ENCODE measurements at regions not wholly inside any gene's neighbourhood (a gene's known extent, or its start where the extent isn't known, plus 50 kb on each side); places are given as distances from the start of the nearest gene placed in this dataset.

DNA sequence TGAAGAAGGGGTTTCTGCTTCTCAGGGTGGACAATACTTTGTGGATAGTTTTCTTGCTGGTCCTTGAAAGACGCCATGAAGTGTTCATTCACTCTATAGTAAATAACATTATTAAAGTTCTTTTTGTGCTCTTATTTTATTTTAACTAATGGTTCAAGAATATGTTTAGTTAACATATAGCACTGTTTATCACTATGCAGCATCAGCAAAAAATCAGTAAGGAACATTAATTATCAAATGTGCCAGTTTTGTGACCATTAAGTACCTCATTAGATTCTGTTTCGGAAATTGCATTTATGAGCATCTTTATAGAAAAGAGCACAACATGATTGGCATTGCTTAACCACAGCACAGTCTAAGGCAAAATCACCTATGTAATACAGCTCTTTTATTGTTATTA, 385.6 kb downstream of the LMO4 start:
- no peak for ATAC-seq (ENCODE audit: poor library complexity)
- intact Hi-C loops (cut with DNase I, micrococcal nuclease) = no loop called here
- H3K9me3 ChIP-seq (ENCODE audit: control insufficient read depth in 1 of 2, insufficient read depth in 1 of 2, low read length in 2 of 2) = no peaks in the 10 kb centered on the region
- peaks cover 0 to under 1% of the 10 kb centered on the region in 2 experiments for H3K27me3 ChIP-seq (ENCODE audit: control insufficient read depth in 1 of 2, insufficient read depth in 2 of 2, low read length in 2 of 2)
- ChIA-PET CTCF (no interaction called here), POLR2A (no interaction called here)
- no peak overlapping the region for H3K27ac ChIP-seq (ENCODE audit: low read depth in 1 of 2, low read length in 2 of 2)
- H3K36me3 ChIP-seq (ENCODE audit: insufficient read depth, low read length) = no peaks in the 10 kb centered on the region
- no peaks in the 10 kb centered on the region for H3K9me3 Mint-ChIP-seq
- no peak overlapping the region for H3K27ac Mint-ChIP-seq
- no peak for DNase-seq
- no peak overlapping the region for H3K4me3 Mint-ChIP-seq
- no peak overlapping the region for H3K4me3 ChIP-seq (ENCODE audit: low read length)
- no peaks in the 10 kb centered on the region for H3K4me1 Mint-ChIP-seq (ENCODE audit: low read depth)
- no peaks in the 10 kb centered on the region for H3K4me1 ChIP-seq (ENCODE audit: insufficient read depth, low read length)
- TF ChIP-seq, protein P1, sequence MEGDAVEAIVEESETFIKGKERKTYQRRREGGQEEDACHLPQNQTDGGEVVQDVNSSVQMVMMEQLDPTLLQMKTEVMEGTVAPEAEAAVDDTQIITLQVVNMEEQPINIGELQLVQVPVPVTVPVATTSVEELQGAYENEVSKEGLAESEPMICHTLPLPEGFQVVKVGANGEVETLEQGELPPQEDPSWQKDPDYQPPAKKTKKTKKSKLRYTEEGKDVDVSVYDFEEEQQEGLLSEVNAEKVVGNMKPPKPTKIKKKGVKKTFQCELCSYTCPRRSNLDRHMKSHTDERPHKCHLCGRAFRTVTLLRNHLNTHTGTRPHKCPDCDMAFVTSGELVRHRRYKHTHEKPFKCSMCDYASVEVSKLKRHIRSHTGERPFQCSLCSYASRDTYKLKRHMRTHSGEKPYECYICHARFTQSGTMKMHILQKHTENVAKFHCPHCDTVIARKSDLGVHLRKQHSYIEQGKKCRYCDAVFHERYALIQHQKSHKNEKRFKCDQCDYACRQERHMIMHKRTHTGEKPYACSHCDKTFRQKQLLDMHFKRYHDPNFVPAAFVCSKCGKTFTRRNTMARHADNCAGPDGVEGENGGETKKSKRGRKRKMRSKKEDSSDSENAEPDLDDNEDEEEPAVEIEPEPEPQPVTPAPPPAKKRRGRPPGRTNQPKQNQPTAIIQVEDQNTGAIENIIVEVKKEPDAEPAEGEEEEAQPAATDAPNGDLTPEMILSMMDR (IDR thresholded peaks at IDR 0.05) = no peak
- H3K36me3 Mint-ChIP-seq (ENCODE audit: low read depth) = no peaks in the 10 kb centered on the region
- H3K27me3 Mint-ChIP-seq = no peaks in the 10 kb centered on the region

DNA sequence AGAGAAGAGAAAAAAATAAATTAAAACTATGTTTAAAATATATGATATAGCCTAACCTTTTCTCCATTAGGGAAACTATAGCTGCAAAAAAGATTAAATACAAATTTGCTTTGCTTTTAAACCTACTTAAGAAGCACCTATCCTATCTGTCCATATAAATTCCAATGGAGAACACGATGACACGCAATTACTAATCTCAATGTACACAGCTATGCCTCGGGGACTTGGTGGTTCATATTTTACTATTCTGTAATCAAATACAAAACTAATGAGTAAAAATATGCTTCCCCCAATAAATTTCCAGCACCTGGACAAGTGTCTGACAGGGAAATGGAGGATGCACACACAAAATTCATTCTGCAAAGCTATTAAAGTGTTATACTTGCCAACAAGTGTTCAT, 386.4 kb downstream of the LMO4 start:
- Mint-ChIP-seq H3K36me3 (ENCODE audit: low read depth) (no peaks in the 10 kb centered on the region), H3K4me1 (ENCODE audit: low read depth) (no peaks in the 10 kb centered on the region), H3K27me3 (no peaks in the 10 kb centered on the region), H3K4me3 (no peak overlapping the region), H3K9me3 (no peaks in the 10 kb centered on the region), H3K27ac (no peak overlapping the region)
- DNase-seq (no peak), ATAC-seq (ENCODE audit: poor library complexity) (no peak)
- no peaks in the 10 kb centered on the region for H3K36me3 ChIP-seq (ENCODE audit: insufficient read depth, low read length)
- H3K4me3 ChIP-seq (ENCODE audit: low read length) = no peak overlapping the region
- TF ChIP-seq, protein P1 (IDR thresholded peaks at IDR 0.05) = no peak
- CTCF ChIA-PET = no interaction called here
- intact Hi-C loops (cut with DNase I, micrococcal nuclease) = no loop called here
- H3K27me3 ChIP-seq (ENCODE audit: control insufficient read depth in 1 of 2, insufficient read depth in 2 of 2, low read length in 2 of 2) = peaks cover 0 to 2% of the 10 kb centered on the region in 2 experiments
- H3K4me1 ChIP-seq (ENCODE audit: insufficient read depth, low read length) = no peaks in the 10 kb centered on the region
- H3K9me3 ChIP-seq (ENCODE audit: control insufficient read depth in 1 of 2, insufficient read depth in 1 of 2, low read length in 2 of 2) = no peaks in the 10 kb centered on the region
- H3K27ac ChIP-seq (ENCODE audit: low read depth in 1 of 2, low read length in 2 of 2) = no peak overlapping the region
- POLR2A ChIA-PET = no interaction called here

DNA sequence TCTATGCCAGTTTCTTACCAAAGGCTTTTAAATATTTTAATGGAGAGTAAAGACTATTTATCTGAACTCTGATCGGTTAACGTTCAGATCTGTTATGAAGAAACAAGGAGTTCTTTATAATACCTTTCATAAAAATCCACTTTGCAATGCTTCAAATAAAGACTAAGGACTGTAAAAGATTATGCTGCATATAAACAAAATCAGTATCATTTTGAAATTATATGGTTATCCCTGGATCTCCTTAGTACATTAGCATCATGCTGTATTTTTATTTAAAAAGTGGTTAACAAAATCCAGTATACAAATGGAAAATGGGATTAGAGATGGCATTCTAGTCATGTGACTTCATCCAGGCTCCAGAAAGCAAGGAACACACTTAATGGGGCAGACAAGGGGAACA, 386.8 kb downstream of the LMO4 start:
- H3K27me3 ChIP-seq (ENCODE audit: control insufficient read depth in 1 of 2, insufficient read depth in 2 of 2, low read length in 2 of 2) = peaks cover 0 to 2% of the 10 kb centered on the region in 2 experiments
- intact Hi-C loops (cut with DNase I, micrococcal nuclease) = no loop called here
- H3K4me3 ChIP-seq (ENCODE audit: low read length) = no peak overlapping the region
- H3K27ac ChIP-seq (ENCODE audit: low read depth in 1 of 2, low read length in 2 of 2) = no peak overlapping the region
- Mint-ChIP-seq H3K4me3 (no peak overlapping the region), H3K9me3 (no peaks in the 10 kb centered on the region), H3K27ac (no peak overlapping the region), H3K27me3 (no peaks in the 10 kb centered on the region), H3K4me1 (ENCODE audit: low read depth) (no peaks in the 10 kb centered on the region), H3K36me3 (ENCODE audit: low read depth) (no peaks in the 10 kb centered on the region)
- ChIA-PET POLR2A (no interaction called here), CTCF (no interaction called here)
- TF ChIP-seq, protein P1 (IDR thresholded peaks at IDR 0.05) = no peak
- no peaks in the 10 kb centered on the region for H3K9me3 ChIP-seq (ENCODE audit: control insufficient read depth in 1 of 2, insufficient read depth in 1 of 2, low read length in 2 of 2)
- H3K4me1 ChIP-seq (ENCODE audit: insufficient read depth, low read length) = no peaks in the 10 kb centered on the region
- ATAC-seq (ENCODE audit: poor library complexity) (no peak), DNase-seq (no peak)
- no peaks in the 10 kb centered on the region for H3K36me3 ChIP-seq (ENCODE audit: insufficient read depth, low read length)

All from CD4-positive, alpha-beta T cell (primary cell).